ENCODE measurements at regions not wholly inside any gene's neighbourhood (a gene's known extent, or its start where the extent isn't known, plus 50 kb on each side); places are given as distances from the start of the nearest gene placed in this dataset.

DNA sequence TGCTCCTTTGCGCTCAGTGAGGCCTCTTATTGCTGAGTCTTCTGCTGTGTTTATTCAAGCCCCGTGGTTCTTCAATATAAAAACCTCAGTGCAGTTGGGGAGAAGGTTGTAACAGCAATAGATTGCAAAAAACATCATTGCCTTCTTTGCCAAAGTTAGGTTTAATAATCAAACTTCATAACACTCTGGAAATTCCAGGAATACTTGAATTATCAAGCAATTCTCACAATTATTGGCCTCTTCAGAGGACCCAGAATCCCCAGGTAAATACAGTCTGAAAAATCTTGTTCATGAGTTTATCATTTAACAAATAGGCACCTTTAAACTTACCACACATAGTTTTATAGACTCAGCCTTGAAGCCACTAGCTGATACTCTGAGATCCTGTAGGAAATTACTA, 213.6 kb downstream of the OGFRL1 start:
- BruUV-seq (replicated peaks) = no TSS peak
- in situ Hi-C loops (cut with MboI) (no loop called here), intact Hi-C loops (cut with micrococcal nuclease; ENCODE audit: unreplicated experiment) (no loop called here)
- no peak overlapping the region for H3K27ac ChIP-seq (ENCODE audit: control insufficient read depth, insufficient read depth)
- no peak for DNase-seq (ENCODE audit: low read depth, low spot score)
- TF ChIP-seq, protein P1, sequence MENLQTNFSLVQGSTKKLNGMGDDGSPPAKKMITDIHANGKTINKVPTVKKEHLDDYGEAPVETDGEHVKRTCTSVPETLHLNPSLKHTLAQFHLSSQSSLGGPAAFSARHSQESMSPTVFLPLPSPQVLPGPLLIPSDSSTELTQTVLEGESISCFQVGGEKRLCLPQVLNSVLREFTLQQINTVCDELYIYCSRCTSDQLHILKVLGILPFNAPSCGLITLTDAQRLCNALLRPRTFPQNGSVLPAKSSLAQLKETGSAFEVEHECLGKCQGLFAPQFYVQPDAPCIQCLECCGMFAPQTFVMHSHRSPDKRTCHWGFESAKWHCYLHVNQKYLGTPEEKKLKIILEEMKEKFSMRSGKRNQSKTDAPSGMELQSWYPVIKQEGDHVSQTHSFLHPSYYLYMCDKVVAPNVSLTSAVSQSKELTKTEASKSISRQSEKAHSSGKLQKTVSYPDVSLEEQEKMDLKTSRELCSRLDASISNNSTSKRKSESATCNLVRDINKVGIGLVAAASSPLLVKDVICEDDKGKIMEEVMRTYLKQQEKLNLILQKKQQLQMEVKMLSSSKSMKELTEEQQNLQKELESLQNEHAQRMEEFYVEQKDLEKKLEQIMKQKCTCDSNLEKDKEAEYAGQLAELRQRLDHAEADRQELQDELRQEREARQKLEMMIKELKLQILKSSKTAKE (IDR thresholded peaks at IDR 0.05; ENCODE audit: low read depth, poor library complexity, severe bottlenecking) = no peak
- TF ChIP-seq RAD21 (IDR thresholded peaks at IDR 0.05; ENCODE audit: insufficient read depth, low read depth, low read length) (no peak), BCL11A (IDR thresholded peaks at IDR 0.05; ENCODE audit: low read depth, low read length) (no peak), MTA2 (IDR thresholded peaks at IDR 0.05; ENCODE audit: low read depth) (no peak), USF2 (IDR thresholded peaks at IDR 0.05; ENCODE audit: borderline replicate concordance, low read depth, low read length) (no peak), POU2F2 (IDR thresholded peaks at IDR 0.05; ENCODE audit: borderline replicate concordance, low read depth, low read length) (no peak)
- ATAC-seq = no peak
- H3K4me1 ChIP-seq (ENCODE audit: control insufficient read depth, insufficient read depth, low read length) = no peaks in the 10 kb centered on the region
- no peak overlapping the region for H3K4me2 ChIP-seq (ENCODE audit: control insufficient read depth, insufficient read depth)
- no peaks in the 10 kb centered on the region for H3K36me3 ChIP-seq (ENCODE audit: control insufficient read depth in 2 of 2, insufficient read depth in 2 of 2, low read length in 1 of 2)
- ChIA-PET SMC1A (ENCODE audit: uncharacterized antibody, unreplicated experiment) (interaction anchor here (0.9 to 1.3 kb wide), 2 partner anchors 9 to 11 kb away, joined by 3 to 4 read pairs; no protein-coding TSS in a partner anchor), RAD21 (ENCODE audit: unreplicated experiment) (no interaction called here), POLR2A (no interaction called here), CTCF (no interaction called here)
- no peaks in the 10 kb centered on the region for H3K9me3 ChIP-seq (replicated peaks; ENCODE audit: control insufficient read depth, insufficient read depth, low read length)
- no peak overlapping the region for H2AFZ ChIP-seq (ENCODE audit: control insufficient read depth, low read depth, low read length)
- H3K79me2 ChIP-seq (ENCODE audit: control insufficient read depth, insufficient read depth, low read length) = no peaks in the 10 kb centered on the region
- H3K9ac ChIP-seq (ENCODE audit: control insufficient read depth, insufficient read depth, low read length) = no peak overlapping the region
- no peak overlapping the region for H3K4me3 ChIP-seq
- 27% methylated on average over 2 of the region's 2 CpGs for WGBS (ENCODE audit: insufficient coverage, insufficient replicate concordance, low lambda C conversion rate, missing lambda C conversion rate)
- no peaks in the 10 kb centered on the region for H4K20me1 ChIP-seq (ENCODE audit: control insufficient read depth, insufficient read depth)
- FAIRE-seq = no peak
- H3K27me3 ChIP-seq (replicated peaks in 1 of 2; ENCODE audit: control insufficient read depth in 2 of 2, insufficient read depth in 2 of 2, low read length in 1 of 2) = no peaks in the 10 kb centered on the region
